ENCODE measurements at regions not wholly inside any gene's neighbourhood (a gene's known extent, or its start where the extent isn't known, plus 50 kb on each side); places are given as distances from the start of the nearest gene placed in this dataset.
"Not testable (repeated sequence)": the region's sequence is repeated elsewhere in the genome, so short reads cannot be mapped to it uniquely, and the experiment has no call there.

DNA sequence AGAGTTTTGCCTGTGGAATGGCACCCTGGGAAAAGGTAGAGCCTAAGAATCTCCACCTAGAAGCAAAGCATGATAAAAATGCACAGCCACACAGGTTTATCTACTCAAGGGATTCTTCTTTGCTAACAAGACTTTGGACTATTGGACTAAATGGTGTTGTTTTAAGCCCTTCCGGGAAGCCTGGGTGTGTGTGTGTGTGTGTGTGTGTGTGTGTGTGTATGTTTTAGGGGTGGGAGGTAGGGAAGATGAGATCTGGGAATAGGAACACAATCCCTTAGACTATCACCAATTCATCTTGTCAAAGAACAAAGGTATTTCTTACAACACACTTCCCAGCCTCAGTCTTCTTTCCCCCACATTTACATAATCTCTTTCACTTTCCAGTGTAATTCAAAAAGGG, 327.5 kb upstream of the FGF16 start:
- POLR2A ChIA-PET = no interaction called here
- CTCF ChIA-PET = no interaction called here

DNA sequence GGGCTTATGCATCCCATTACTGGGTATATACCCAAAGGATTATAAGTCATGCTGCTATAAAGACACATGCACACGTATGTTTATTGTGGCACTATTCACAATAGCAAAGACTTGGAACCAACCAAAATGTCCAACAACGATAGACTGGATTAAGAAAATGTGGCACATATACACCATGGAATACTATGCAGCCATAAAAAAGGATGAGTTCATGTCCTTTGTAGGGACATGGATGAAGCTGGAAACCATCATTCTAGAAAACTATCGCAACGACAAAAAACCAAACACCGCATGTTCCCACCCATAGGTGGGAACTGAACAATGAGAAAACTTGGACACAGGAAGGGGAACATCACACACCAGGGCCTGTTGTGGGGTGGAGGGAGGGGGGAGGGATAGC, 323.3 kb upstream of the FGF16 start:
- POLR2A ChIA-PET, CTCF ChIA-PET: not testable (repeated sequence)

DNA sequence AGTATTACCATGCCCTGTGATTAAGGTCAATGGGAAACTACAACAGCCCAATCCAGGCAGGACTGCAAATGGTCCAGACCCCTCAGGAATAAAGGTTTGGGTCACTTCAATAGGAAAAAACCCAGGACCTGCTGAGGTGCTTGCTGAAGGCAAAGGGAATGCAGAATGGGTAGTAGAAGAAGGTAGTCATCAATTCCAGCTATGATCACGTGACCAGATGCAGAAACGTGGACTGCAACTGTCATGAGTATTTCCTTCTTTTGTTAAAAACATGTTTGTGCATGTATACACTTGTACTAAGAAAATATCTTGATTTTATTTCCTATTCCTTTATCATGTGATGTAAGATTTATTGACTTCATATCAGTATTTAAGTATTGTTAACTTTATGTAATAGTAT, 319.6 kb upstream of the FGF16 start:
- CTCF ChIA-PET, POLR2A ChIA-PET: not testable (repeated sequence)

DNA sequence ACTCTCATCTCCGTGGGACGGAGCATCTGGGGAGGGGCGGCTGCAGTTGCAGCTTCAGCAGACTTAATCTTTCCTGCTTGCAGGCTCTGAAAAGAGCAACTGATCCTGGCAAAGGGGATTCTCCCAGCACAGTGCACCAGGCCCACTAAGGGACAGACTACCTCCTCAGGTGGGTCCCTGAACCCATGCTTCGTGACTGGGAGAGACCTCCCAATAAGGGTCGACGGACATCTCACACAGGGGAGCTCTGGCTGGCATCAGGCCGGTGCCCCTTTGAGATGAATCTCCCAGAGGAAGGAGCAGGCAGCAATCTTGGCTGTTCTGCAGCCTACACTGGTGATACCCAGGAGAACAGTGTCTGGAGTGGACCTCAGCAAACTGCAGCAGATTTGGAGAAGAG, 303.3 kb upstream of the FGF16 start:
- CTCF ChIA-PET = no interaction called here
- POLR2A ChIA-PET = no interaction called here

DNA sequence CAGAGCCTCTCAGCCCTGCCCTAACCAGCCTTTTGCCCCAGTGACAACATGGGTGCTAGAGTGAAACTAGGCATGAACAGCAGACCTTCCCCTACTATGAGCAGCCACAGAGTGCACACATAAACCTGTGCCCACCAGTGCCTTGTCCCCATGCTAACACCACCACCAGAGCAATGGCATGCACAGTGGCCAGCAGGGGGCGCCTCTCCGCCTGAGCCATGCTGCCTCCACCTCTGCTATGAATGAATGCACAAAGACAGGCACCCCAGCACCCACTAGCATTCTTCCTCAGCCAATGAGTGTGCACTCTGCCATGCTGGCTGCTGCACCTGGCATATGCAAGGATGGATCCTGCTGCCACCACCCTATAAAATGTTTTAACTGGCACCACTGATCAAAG, 286.9 kb upstream of the FGF16 start:
- CTCF ChIA-PET = no interaction called here

DNA sequence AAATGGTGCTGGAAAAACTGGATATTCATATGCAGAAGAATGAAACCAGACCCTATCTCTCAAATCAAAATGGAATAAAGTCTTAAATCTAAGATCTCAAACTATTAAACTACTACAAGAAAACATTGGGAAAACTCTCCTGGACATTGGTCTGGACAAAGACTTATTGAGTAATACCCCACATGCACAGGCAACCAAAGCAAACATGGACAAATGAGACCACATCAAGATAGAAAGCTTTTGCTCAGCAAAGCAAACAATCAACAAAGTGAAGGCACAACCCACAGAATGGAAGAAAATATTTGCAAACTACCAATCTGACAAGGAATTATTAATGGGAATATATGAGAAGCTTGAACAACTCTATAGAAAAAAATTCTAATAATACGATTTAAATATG, 284.4 kb upstream of the FGF16 start:
- CTCF ChIA-PET = no interaction called here

More for the DNA sequence above, 286.9 kb upstream of the FGF16 start:
- POLR2A ChIA-PET = no interaction called here

DNA sequence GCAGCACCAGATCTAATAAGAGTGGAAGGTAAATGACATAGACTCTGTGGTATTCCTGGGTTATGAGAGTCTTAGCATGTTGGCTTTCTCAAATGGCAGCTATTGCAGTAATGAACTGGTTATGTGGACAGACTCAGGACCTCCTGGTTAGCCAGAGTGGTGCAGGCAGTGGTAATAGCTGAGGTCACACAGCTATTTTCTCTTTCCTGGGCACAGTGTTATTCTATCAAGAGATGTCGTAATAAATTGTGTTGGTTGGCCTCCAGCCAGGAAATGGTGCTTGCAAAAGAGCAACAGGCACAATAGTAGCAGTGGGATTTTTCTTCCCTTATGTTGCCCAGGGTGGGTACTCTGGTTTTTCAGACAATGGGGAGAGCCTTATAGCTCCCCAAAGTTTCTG, 279.2 kb upstream of the FGF16 start:
- CTCF ChIA-PET = no interaction called here
- POLR2A ChIA-PET = no interaction called here

More for the DNA sequence above, 284.4 kb upstream of the FGF16 start:
- POLR2A ChIA-PET = no interaction called here

DNA sequence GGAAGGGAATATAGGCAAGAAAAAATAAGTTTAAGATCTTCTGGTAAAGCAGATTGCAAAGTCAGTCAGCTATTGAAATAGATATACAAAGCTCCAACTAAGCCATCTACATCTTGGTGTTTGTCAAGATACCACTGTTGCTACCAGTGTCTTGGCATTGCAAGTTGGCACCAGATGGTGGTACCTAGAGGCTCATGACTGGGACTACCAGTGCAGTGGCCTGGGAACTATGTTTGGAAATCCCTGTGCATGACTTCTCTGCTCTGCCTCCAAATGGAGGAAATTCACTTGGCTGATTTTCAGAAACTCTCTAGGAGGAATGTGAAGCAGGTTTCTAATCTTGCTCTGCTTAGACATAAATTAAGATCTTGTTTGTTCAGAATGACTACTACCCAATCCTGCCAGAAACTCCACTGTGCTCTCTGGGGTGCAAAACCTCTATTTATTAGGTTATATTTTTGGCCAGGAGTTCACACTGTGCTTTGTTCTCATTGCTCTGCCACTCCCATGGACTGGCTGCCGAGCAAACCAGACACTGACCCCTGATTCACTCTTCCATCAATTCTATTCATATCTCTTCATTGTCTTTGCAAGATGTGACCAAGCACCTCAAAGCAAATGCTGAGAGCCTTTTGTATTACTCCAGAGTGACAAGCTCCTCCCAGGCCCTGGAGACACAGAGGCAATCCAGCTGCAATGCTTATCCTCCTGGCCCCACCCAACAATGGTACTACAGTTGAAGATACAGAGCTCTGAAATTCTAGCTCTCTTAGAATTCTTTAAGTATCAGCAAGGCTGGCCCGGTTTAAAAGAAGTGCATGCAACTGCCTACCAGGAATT, 272.3 kb upstream of the FGF16 start:
- POLR2A ChIA-PET = no interaction called here
- CTCF ChIA-PET = no interaction called here

DNA sequence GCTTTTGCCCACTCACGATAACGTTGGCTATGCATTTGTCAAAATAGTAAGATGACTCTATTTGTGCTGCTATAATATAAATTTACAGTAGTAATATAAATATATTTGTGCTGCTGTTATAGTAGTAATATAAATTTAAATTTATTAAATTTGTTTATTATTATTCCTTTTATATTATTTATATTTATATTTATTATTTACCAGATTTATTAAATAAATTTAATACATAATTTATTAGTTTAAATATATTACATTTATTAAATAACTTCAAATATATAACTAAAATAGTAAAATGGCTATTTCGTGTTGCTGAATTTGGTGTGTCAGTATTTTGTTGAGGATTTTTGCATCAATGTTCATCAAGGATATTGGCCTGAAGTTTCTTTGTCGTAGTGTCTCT, 246.5 kb upstream of the FGF16 start:
- CTCF ChIA-PET = no interaction called here
- POLR2A ChIA-PET = no interaction called here

DNA sequence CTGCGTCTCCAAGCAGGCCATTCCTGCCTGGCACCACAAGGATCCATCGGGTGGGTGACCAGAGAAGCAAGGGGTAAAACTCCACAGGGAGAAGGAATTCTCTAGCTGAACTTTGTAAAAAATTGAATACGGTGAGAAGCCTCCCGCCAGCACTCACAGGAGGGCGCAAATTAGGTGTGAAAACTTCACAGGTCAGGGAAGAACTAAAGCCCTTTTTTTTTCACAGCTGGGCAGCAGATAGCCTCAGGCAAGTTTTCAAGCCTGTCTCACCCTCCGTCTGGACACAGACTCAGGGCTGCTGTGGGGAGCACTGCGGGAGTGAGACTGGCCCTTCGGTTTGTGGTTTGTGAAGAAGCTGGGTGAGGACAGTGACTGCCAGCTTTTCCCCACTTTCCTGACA, 224.1 kb upstream of the FGF16 start:
- ChIA-PET POLR2A (no interaction called here), CTCF (no interaction called here)

DNA sequence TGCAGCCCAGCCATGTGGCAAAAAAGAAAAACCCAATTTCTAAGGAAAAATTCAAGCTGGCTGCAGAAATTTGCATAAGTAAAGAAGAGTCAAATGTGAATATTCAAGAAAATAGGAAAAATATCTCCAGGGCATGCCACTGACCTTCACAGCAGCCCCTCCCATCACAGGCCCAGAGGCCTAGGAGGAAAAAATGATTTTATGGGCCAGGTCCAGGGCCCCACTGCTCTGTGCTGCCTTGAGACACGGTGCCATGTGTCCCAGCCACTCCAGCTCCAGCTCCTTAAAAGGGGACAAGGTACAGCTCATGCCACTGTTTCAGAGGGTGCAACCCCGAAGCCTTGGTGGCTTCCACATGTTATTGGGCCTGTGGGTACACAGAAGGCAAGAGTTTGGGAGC, 182.7 kb upstream of the FGF16 start:
- POLR2A ChIA-PET = no interaction called here
- CTCF ChIA-PET = no interaction called here

DNA sequence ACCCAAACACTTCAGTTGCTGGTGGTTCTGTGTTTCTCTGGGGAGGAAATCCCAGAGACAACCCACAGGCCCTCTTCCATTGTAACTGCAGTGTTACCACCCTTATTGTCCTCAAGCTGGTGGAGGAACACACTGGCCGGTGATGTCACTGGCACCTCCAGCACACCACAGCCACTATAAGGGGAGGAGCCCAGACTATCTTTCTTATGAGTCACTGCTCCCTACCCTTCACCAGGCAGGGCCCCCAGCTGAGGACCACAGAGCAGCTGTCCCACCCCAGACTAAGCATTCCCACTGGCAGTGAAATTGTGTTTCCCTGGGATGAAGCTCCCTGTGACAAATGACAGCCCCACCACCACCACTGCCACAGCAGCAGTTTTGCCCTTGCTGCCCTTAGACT, 171.8 kb upstream of the FGF16 start:
- POLR2A ChIA-PET = no interaction called here
- CTCF ChIA-PET = no interaction called here

DNA sequence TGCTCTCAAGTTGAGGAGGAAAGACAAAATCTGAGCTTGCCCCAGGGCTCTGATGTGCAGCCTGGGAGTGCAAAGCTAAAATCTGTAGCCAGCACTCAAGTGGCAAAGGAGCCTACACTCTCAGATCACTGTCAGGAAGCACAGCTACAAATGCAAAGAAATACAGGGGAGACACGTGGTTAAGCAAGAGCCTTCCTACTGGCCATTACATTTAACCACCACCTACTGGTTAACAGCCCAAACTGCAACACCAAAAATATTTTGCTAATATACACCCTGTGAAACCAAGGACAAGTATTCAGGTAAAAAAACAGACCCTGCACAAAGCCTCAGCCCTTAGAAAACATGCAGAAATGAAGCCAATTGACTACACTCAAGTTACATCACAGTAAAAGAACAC, 170.4 kb upstream of the FGF16 start:
- ChIA-PET CTCF (no interaction called here), POLR2A (no interaction called here)

DNA sequence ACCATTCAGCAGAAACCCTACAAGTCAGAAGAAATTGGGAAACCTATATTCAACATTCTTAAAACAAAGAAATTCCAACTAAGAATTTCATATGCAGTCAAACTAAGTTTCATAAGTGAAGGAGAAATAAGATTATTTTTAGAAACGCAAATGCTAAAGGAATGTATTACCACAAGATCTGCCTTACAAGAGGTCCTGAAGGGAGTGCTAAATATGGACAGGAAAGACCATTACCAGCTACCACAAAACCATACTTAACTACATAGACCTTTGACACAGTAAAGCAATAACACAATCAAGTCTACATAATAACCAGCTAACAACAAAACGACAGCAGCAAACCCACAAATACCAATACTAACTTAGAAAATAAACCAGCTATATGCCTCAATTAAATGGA, 169.3 kb upstream of the FGF16 start:
- POLR2A ChIA-PET = no interaction called here
- CTCF ChIA-PET = no interaction called here

DNA sequence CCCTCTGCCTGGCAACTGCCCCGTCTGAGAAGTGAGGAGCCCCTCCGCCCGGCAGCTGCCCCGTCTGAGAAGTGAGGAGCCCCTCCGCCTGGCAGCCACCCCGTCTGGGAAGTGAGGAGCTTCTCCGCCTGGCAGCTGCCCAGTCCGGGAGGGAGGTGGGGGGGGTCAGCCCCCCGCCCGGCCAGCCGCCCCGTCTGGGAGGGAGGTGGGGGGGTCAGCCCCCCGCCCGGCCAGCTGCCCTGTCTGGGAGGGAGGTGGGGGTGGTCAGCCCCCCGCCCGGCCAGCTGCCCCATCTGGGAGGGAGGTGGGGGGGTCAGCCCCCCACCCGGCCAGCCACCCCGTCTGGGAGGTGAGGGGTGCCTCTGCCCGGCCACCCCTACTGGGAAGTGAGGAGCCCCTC, 167.8 kb upstream of the FGF16 start:
- POLR2A ChIA-PET, CTCF ChIA-PET: not testable (repeated sequence)

DNA sequence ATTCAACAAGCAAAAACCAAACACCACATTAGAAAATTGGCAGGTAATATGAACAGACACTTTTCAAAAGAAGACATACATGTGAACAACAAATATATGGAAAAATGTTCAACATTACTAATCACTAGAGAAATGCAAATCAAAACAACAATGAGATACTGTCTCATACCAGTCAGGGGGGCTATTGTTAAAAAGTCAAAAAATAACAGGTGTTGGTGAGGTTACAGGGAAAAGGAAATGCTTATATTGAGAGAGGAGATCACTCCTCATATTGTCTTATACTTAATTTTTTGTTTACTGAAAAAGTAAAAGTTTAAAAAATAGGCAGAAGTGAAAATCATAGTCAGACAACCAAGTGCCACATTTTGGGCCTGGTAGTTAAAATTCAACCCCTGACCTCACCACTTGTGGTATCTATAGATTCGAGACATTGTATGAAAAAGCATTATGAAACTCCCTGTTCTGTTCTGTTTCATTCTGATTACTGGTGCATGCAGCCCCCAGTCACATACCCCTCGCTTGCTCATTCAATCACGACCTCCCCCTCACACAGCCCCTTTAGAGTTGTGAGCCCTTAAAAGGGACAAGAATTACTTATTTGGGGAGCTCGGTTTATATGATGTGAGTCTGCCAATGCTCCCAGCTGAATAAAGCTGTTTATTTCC, 153.7 kb upstream of the FGF16 start:
- ChIA-PET CTCF (no interaction called here), POLR2A (no interaction called here)

DNA sequence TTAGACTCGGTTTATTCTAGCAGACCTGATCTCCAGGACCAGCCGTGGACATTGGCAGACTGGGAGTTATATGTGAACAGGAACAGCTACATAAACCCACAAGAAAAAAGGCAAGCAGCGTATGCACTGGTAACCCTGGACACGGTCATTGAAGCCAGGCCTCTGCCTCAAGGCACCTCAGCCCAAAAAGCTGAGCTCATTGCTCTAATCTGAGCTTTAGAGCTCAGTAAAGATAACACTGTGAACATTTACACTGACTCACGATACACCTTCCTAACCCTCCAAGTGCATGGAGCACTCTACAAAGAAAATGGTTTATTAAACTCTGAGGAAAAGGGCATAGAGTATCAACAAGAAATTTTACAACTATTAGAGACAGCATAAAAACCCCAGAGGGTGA, 148.9 kb upstream of the FGF16 start:
- ChIA-PET POLR2A (no interaction called here), CTCF (no interaction called here)

DNA sequence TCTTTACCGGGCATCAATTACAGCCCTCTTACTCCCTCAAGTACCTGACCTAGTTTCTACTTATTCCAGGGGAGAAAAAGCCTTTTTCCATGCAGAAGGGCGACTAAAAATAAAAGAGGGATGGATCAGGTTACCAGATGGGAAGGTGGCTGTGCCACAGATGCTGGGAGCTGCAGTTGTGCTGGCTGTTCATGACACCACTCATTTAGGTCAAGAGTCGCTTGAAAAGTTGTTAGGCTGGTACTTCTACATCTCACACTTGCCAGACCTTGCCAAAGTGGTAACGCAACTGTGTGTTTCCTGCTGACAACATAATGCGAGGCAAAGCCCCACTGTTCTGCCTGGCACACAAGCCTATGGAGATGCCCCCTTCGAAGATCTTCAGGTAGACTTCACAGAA, 148.4 kb upstream of the FGF16 start:
- ChIA-PET POLR2A (no interaction called here), CTCF (no interaction called here)

DNA sequence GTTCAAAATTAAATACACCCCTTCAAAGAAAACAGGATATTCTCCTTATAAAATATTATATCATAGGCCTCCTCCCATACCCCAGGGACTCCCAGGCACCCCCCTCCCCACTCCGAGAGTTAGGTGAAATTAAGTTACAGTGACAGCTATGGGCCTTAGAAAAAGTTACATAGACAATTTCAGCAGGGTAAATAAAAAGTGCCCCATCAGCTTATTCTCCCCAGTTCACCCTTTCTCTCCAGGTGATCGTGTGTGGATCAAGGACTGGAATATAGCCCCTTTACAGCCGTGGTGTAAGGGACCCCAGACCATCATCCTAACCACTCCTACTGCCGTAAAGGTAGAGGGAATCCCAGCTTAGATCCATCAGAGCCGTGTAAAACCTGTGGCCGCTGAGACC, 147.6 kb upstream of the FGF16 start:
- ChIA-PET CTCF (no interaction called here), POLR2A (no interaction called here)

DNA sequence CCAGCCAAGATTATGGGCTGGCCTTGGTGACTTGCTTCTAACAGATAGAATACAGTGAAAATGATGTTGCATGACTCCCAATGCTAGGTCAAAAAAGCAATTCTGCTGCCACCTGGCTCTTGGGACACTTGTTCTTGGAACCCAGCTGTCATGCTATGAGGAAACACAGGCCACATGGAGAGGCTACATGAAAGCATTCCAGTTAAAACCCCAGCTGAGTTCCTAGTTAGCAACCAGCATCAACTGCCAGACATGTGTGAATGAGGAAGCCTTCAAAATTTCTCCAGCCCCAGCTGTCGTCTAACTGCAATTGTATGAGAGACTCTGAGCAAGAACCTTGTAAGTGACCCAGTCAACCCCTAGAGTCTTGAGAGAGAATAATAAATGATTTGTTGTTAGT, 105.2 kb upstream of the FGF16 start:
- CTCF ChIA-PET = no interaction called here
- POLR2A ChIA-PET = no interaction called here

DNA sequence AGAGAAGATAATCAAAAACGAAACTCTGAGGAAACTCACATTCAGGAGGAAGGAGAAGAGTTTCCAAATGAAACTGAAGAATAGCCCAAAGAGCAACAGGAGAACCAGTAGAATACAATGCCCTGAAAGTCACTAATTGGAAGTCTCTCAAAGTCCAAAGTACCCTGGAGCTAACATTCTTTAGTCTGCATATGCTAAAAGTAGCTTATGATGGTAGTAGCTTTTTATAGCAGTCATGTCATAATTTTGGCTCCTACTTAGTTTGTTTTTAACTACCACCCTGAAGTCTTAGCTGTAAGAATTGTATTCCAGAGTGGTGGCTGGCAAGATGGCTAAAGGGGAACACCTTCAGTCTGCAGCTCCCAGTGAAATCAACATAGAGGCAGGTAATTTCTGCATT, 100.3 kb upstream of the FGF16 start:
- CTCF ChIA-PET = no interaction called here
- POLR2A ChIA-PET = no interaction called here

DNA sequence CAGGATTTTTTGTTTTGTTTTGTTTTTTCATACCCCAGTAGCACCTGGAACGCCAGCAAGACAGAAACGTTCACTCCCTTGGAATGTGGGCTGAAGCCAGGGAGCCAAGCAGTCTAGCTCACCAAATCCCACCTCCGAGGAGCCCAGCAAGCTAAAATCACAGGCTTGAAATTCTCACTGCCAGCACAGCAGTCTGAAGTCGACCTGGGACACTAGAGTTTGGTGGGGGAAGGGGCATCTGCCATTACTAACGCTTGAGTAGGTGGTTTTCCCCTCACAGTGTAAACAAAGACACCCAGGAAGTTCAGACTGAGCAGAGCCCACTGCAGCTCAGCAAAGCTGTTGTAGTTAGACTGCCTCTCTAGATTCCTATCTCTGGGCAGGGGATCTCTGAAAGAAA, 99.6 kb upstream of the FGF16 start:
- POLR2A ChIA-PET = no interaction called here
- CTCF ChIA-PET = no interaction called here
